ENCODE measurements at regions not wholly inside any gene's neighbourhood (a gene's known extent, or its start where the extent isn't known, plus 50 kb on each side); places are given as distances from the start of the nearest gene placed in this dataset.

GRCh38 chr11:62018981-62019664 lies 51.7 kb upstream of the FTH1 start:
- CTCF ChIA-PET = interaction anchor here (0.6 kb wide), 1 partner anchor 210 kb away, joined by 3 read pairs; no protein-coding TSS in a partner anchor

GRCh38 chr11:62017878-62018655 lies 50.6 kb upstream of the FTH1 start:
- CTCF ChIA-PET = interaction anchor here (0.5 to 1.6 kb wide), 5 partner anchors 8 to 64 kb away, joined by 3 to 5 read pairs (median 3); no protein-coding TSS in a partner anchor
- Histone ChIP-seq H3K9me3 (ENCODE audit: control extremely low read depth in 1 of 5, control insufficient read depth in 4 of 5, insufficient read depth in 2 of 5, low read depth in 1 of 5, low read length in 4 of 5) (peaks cover 0 to 11% (median 6%) of the 10 kb centered on the region in 5 experiments), H3K4me3 (ENCODE audit: control insufficient read depth in 1 of 7, extremely low read depth in 1 of 7, insufficient read depth in 4 of 7, low read depth in 2 of 7, low read length in 6 of 7) (no peak overlapping the region), H3K4me1 (ENCODE audit: control extremely low read depth in 1 of 4, control insufficient read depth in 4 of 4, insufficient read depth in 4 of 4, low read length in 3 of 4) (peaks cover 0 to 11% (median 4%) of the 10 kb centered on the region in 4 experiments), H3K27me3 (replicated peaks in 2 of 5; ENCODE audit: control insufficient read depth in 4 of 5, insufficient read depth in 5 of 5, low read length in 4 of 5) (no peaks in the 10 kb centered on the region), H3K27ac (ENCODE audit: insufficient read depth in 1 of 2, low read depth in 1 of 2, low read length in 2 of 2, poor library complexity in 1 of 2, severe bottlenecking in 2 of 2) (no peak overlapping the region), H3K36me3 (ENCODE audit: control insufficient read depth in 4 of 4, insufficient read depth in 4 of 4, low read length in 3 of 4) (no peaks in the 10 kb centered on the region)
- POLR2A ChIA-PET = interaction anchor here (0.7 kb wide), 1 partner anchor 20 kb away, joined by 6 read pairs; no protein-coding TSS in a partner anchor
- 92% methylated on average over 15 of the region's 15 CpGs for WGBS (ENCODE audit: insufficient coverage)
- DNase-seq = no peak

More at GRCh38 chr11:62018981-62019664, 51.7 kb upstream of the FTH1 start:
- POLR2A ChIA-PET = no interaction called here
- H3K9me3 ChIP-seq (ENCODE audit: control extremely low read depth in 1 of 5, control insufficient read depth in 4 of 5, insufficient read depth in 2 of 5, low read depth in 1 of 5, low read length in 4 of 5) = peaks cover 0 to 11% (median 6%) of the 10 kb centered on the region in 5 experiments
- peak in 2 of 3 donors; percentile 34 to 41 for DNase-seq
- no peaks in the 10 kb centered on the region for H3K36me3 ChIP-seq (ENCODE audit: control insufficient read depth in 4 of 4, insufficient read depth in 4 of 4, low read length in 3 of 4)
- no peak overlapping the region for H3K4me3 ChIP-seq (ENCODE audit: control insufficient read depth in 1 of 7, extremely low read depth in 1 of 7, insufficient read depth in 4 of 7, low read depth in 2 of 7, low read length in 6 of 7)
- H3K4me1 ChIP-seq (ENCODE audit: control extremely low read depth in 1 of 4, control insufficient read depth in 4 of 4, insufficient read depth in 4 of 4, low read length in 3 of 4) = peaks cover 0 to 11% (median 4%) of the 10 kb centered on the region in 4 experiments
- H3K27me3 ChIP-seq (replicated peaks in 2 of 5; ENCODE audit: control insufficient read depth in 4 of 5, insufficient read depth in 5 of 5, low read length in 4 of 5) = no peaks in the 10 kb centered on the region
- no CpG with 5 or more reads among the region's 2 CpGs for WGBS (ENCODE audit: insufficient coverage)
- no peak overlapping the region for H3K27ac ChIP-seq (ENCODE audit: insufficient read depth in 1 of 2, low read depth in 1 of 2, low read length in 2 of 2, poor library complexity in 1 of 2, severe bottlenecking in 2 of 2)

Measured in common myeloid progenitor, CD34-positive (primary cell).